Activated naive CD8-positive, alpha-beta T cell treated with anti-CD3 and anti-CD28 coated beads for 36 hours (primary cell): ENCODE measurements at regions not wholly inside any gene's neighbourhood (a gene's known extent, or its start where the extent isn't known, plus 50 kb on each side); places are given as distances from the start of the nearest gene placed in this dataset.

Source experiments
- DNase-seq: peaks from one replicate; pipeline ENCODE4 v3.0.0; 2021
- H3K27ac Mint-ChIP-seq: one replicate; pipeline ENCODE4 v1.8.0; 2022; ENCODE audit warnings: mild to moderate bottlenecking, moderate library complexity, mixed read lengths
- H3K27me3 Mint-ChIP-seq: one replicate; pipeline ENCODE4 v1.8.0; 2022; ENCODE audit warnings: mild to moderate bottlenecking, mixed read lengths
- H3K36me3 Mint-ChIP-seq: one replicate; pipeline ENCODE4 v1.8.0; 2021; ENCODE audit warnings: mild to moderate bottlenecking, mixed read lengths
- H3K4me1 Mint-ChIP-seq: one replicate; pipeline ENCODE4 v1.8.0; 2021; ENCODE audit warnings: mixed read lengths
- H3K4me3 Mint-ChIP-seq: one replicate; pipeline ENCODE4 v1.8.0; 2022; ENCODE audit warnings: mild to moderate bottlenecking, moderate library complexity, mixed read lengths
- H3K9me3 Mint-ChIP-seq: one replicate; pipeline ENCODE4 v1.8.0; 2022; ENCODE audit warnings: mixed read lengths

DNA sequence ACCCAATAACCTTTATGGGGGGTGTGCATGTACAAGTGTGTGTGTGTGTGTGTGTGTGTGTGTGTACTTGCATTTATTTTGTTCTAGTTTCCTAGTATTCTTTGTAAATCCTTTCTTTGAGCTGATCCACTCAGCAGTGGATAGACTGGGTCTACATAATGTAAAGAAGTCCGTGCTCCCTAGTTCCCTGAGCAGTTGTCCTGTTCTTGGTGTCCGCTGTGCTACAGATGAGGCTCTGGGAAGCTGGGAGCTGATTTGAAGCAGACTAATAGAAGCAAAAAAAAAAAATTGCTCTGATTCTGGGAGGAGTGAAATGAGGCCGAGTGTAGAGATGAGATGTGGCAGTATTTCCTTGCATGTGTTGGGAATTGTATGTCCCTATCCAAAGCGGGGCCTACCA lies 150.4 kb upstream of the WSCD2 start:
- DNase-seq = no peak
- H3K27me3 Mint-ChIP-seq = peaks cover 40% of the 10 kb centered on the region
- no peaks in the 10 kb centered on the region for H3K36me3 Mint-ChIP-seq
- no peaks in the 10 kb centered on the region for H3K4me1 Mint-ChIP-seq
- no peak overlapping the region for H3K4me3 Mint-ChIP-seq
- H3K27ac Mint-ChIP-seq = no peak overlapping the region
- H3K9me3 Mint-ChIP-seq = peaks cover 5% of the 10 kb centered on the region

DNA sequence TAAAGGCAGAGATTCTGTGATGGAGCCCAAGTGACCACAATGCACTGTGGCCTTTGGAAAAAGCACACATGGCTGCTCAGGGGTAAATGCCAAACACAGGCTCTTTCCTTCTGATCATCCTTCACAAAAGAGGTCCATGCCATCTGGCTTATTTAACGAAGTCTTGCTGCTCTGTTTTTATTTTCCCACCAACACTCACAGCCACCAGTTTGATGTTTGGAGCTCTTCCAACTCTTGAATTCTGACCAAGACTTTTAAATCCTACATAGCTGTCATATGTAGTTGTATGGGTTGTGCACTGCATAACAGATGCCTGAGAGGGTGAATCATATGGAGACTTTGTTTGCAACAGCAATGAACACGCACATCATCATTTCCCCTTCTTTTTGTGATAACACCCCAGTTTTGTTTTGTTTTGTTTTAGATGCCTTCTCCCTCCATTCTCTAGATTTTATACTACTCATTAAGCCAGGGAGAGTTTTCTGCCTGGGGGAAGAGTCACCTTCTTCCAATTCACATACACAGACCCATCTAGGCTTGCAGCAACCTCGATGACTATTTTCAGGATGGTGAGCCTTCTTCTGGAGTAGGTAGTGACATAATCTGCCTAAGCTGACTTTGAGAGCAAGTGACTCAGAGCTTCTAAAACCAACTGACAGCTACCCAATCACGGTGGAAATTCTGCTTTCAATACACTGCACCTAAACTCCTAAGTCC lies 145.2 kb upstream of the WSCD2 start:
- Mint-ChIP-seq H3K27ac (no peak overlapping the region), H3K27me3 (peaks cover 21% of the 10 kb centered on the region), H3K4me3 (no peak overlapping the region), H3K36me3 (no peaks in the 10 kb centered on the region), H3K4me1 (no peaks in the 10 kb centered on the region), H3K9me3 (no peaks in the 10 kb centered on the region)
- no peak for DNase-seq

- H3K36me3 Mint-ChIP-seq = no peaks in the 10 kb centered on the region
- H3K4me1 Mint-ChIP-seq = no peaks in the 10 kb centered on the region
- no peak for DNase-seq
- H3K27me3 Mint-ChIP-seq = peaks cover 27% of the 10 kb centered on the region
- no peaks in the 10 kb centered on the region for H3K9me3 Mint-ChIP-seq
- H3K4me3 Mint-ChIP-seq = no peak overlapping the region
- no peak overlapping the region for H3K27ac Mint-ChIP-seq
These were observed 144.1 kb upstream of the WSCD2 start for GRCh38 chr12:107984973-107985372.

DNA sequence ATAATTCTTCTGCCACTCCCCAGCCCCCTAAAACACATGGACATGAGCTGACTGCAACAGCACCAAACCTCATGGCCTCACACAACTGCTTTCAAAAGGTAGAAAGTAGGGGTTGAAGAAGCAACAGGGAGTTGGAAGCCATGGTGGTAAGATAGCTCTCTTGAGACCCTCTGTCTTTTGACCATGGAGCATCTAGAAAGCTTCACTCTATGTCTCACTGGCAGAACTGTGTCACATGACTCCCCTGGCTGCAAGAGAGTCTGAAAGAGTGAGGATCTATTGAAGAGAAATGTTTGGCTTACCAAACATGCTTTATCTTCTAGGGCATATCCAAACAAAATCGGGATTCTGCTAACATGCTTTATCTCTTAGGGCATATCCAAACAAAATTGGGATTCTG lies 142.9 kb upstream of the WSCD2 start:
- H3K4me1 Mint-ChIP-seq = no peaks in the 10 kb centered on the region
- H3K36me3 Mint-ChIP-seq = no peaks in the 10 kb centered on the region
- DNase-seq = no peak
- H3K9me3 Mint-ChIP-seq = no peaks in the 10 kb centered on the region
- no peak overlapping the region for H3K4me3 Mint-ChIP-seq
- no peak overlapping the region for H3K27ac Mint-ChIP-seq
- H3K27me3 Mint-ChIP-seq = peaks cover 31% of the 10 kb centered on the region

- H3K27ac Mint-ChIP-seq = no peak overlapping the region
- H3K9me3 Mint-ChIP-seq = no peaks in the 10 kb centered on the region
- no peaks in the 10 kb centered on the region for H3K4me1 Mint-ChIP-seq
- no peak overlapping the region for H3K4me3 Mint-ChIP-seq
- DNase-seq = peak; percentile 20
- H3K36me3 Mint-ChIP-seq = no peaks in the 10 kb centered on the region
- H3K27me3 Mint-ChIP-seq = peaks cover 28% of the 10 kb centered on the region
These were observed 138.8 kb upstream of the WSCD2 start for GRCh38 chr12:107990325-107990724.

GRCh38 chr12:107992029-107992428 lies 137.1 kb upstream of the WSCD2 start:
- H3K4me3 Mint-ChIP-seq = no peak overlapping the region
- no peaks in the 10 kb centered on the region for H3K4me1 Mint-ChIP-seq
- DNase-seq = no peak
- H3K27me3 Mint-ChIP-seq = peaks cover 44% of the 10 kb centered on the region
- peaks cover 1% of the 10 kb centered on the region for H3K9me3 Mint-ChIP-seq
- H3K36me3 Mint-ChIP-seq = no peaks in the 10 kb centered on the region
- H3K27ac Mint-ChIP-seq = no peak overlapping the region

GRCh38 chr12:107992870-107993451 lies 136.1 kb upstream of the WSCD2 start:
- peaks cover 1% of the 10 kb centered on the region for H3K9me3 Mint-ChIP-seq
- peaks cover 49% of the 10 kb centered on the region for H3K27me3 Mint-ChIP-seq
- H3K27ac Mint-ChIP-seq = no peak overlapping the region
- H3K36me3 Mint-ChIP-seq = no peaks in the 10 kb centered on the region
- H3K4me1 Mint-ChIP-seq = no peaks in the 10 kb centered on the region
- DNase-seq = no peak
- H3K4me3 Mint-ChIP-seq = no peak overlapping the region

- Mint-ChIP-seq H3K27ac (no peak overlapping the region), H3K9me3 (peaks cover 8% of the 10 kb centered on the region), H3K36me3 (no peaks in the 10 kb centered on the region), H3K4me3 (no peak overlapping the region), H3K4me1 (no peaks in the 10 kb centered on the region), H3K27me3 (peaks cover 50% of the 10 kb centered on the region)
- DNase-seq = no peak
These were observed 130.2 kb upstream of the WSCD2 start for GRCh38 chr12:107998863-107999262.

GRCh38 chr12:108000111-108000510 lies 129.0 kb upstream of the WSCD2 start:
- Mint-ChIP-seq H3K4me3 (no peak overlapping the region), H3K27me3 (peaks cover 40% of the 10 kb centered on the region), H3K9me3 (peaks cover 8% of the 10 kb centered on the region), H3K4me1 (no peaks in the 10 kb centered on the region), H3K36me3 (no peaks in the 10 kb centered on the region), H3K27ac (no peak overlapping the region)
- DNase-seq = no peak

- no peak for DNase-seq
- Mint-ChIP-seq H3K4me3 (no peak overlapping the region), H3K4me1 (peaks cover 6% of the 10 kb centered on the region), H3K9me3 (peaks cover 5% of the 10 kb centered on the region), H3K36me3 (no peaks in the 10 kb centered on the region), H3K27ac (no peak overlapping the region), H3K27me3 (peaks cover 27% of the 10 kb centered on the region)
These were observed 124.8 kb upstream of the WSCD2 start for GRCh38 chr12:108004319-108004718.

- H3K4me3 Mint-ChIP-seq = no peak overlapping the region
- H3K36me3 Mint-ChIP-seq = no peaks in the 10 kb centered on the region
- peaks cover 27% of the 10 kb centered on the region for H3K27me3 Mint-ChIP-seq
- no peak overlapping the region for H3K27ac Mint-ChIP-seq
- DNase-seq = no peak
- peaks cover 6% of the 10 kb centered on the region for H3K4me1 Mint-ChIP-seq
- no peaks in the 10 kb centered on the region for H3K9me3 Mint-ChIP-seq
These were observed 120.8 kb upstream of the WSCD2 start for GRCh38 chr12:108008163-108008905.

- Mint-ChIP-seq H3K4me3 (no peak overlapping the region), H3K36me3 (no peaks in the 10 kb centered on the region), H3K9me3 (no peaks in the 10 kb centered on the region), H3K27ac (no peak overlapping the region), H3K27me3 (peaks cover 31% of the 10 kb centered on the region), H3K4me1 (peaks cover 6% of the 10 kb centered on the region)
- DNase-seq = no peak
These were observed 119.5 kb upstream of the WSCD2 start for GRCh38 chr12:108009442-108010070.

- Mint-ChIP-seq H3K9me3 (no peaks in the 10 kb centered on the region), H3K36me3 (no peaks in the 10 kb centered on the region), H3K27ac (no peak overlapping the region), H3K4me3 (no peak overlapping the region), H3K4me1 (no peaks in the 10 kb centered on the region), H3K27me3 (peaks cover 20% of the 10 kb centered on the region)
- DNase-seq = no peak
These were observed 113.0 kb upstream of the WSCD2 start for GRCh38 chr12:108016022-108016564.

DNA sequence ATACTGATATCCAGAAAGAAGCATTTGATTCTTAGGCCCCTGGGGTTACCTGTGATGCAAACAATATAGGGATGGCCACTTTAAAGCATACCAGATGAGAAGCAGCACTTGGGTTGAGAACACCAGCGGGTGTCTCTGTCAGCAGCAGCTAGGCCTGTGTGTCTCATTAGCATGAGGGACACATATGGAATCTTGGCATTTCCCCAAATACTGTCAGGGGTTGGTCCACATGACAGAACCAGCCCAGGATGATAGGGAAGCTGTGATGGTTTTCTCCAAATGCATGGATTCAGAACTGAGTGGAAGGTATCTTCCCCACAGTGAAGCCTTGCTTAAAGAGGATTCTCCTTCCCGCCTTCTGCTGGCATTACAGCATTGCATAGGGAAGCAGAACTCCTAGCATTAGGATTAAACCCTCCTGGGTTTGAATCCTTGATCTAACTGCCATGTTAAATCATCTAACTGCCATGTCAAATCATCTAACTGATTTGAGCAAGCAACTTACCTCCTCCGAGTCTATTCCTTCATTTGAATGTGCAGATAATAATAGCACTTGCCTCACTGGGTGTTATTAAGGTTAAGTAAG lies 111.5 kb upstream of the WSCD2 start:
- Mint-ChIP-seq H3K4me1 (no peaks in the 10 kb centered on the region), H3K4me3 (no peak overlapping the region), H3K27ac (no peak overlapping the region), H3K27me3 (peaks cover 15% of the 10 kb centered on the region), H3K36me3 (no peaks in the 10 kb centered on the region), H3K9me3 (no peaks in the 10 kb centered on the region)
- no peak for DNase-seq

DNA sequence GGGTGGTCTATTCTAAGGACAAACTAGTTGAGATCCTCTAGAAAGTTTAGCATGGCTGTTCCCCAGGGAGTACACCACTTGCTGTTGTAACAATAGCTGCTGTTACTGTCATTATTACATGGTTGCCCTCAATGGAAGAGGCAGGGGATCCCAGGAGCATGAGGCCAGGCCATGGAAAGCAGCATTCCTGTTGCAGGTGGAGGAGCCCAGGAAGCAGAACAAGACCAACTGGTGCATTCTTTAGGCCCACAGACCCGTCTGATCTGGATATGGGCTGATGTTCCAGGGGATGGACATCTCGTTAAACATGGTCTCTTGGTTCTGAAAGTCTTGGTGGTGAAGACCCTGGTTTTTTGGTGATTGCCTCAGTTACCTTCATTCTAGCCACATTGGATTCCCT lies 109.2 kb upstream of the WSCD2 start:
- H3K4me3 Mint-ChIP-seq = no peak overlapping the region
- DNase-seq = no peak
- no peaks in the 10 kb centered on the region for H3K36me3 Mint-ChIP-seq
- peaks cover 10% of the 10 kb centered on the region for H3K27me3 Mint-ChIP-seq
- H3K27ac Mint-ChIP-seq = no peak overlapping the region
- H3K9me3 Mint-ChIP-seq = no peaks in the 10 kb centered on the region
- no peaks in the 10 kb centered on the region for H3K4me1 Mint-ChIP-seq
